Natural killer cell (primary cell): ENCODE measurements at regions not wholly inside any gene's neighbourhood (a gene's known extent, or its start where the extent isn't known, plus 50 kb on each side); places are given as distances from the start of the nearest gene placed in this dataset.

Source experiments
- ATAC-seq, 3 donors: fragments of 150-1000 bp in 2 of 3; fragments of 200-7000 bp in 1 of 3; cut with Tn5 transposase; 1 replicate in 1 of 3; 2 replicates in 2 of 3; pipeline ENCODE4 v1.10.0; 2021; ENCODE audit warnings: mild to moderate bottlenecking in 2 of 3, moderate library complexity in 2 of 3
- DNase-seq, 2 donors: peaks; one replicate each; pipeline versions ENCODE4 v3.0.0 to v3.0.0-alpha.2; 2013 to 2021; ENCODE audit warnings: mixed read lengths in 1 of 2
- H3K27ac ChIP-seq: one replicate; pipeline ENCODE4 v1.5.1; 2013; ENCODE audit warnings: mild to moderate bottlenecking, low read length
- H3K27me3 ChIP-seq: one replicate; pipeline ENCODE4 v1.6.1; 2013; ENCODE audit warnings: low read length; ENCODE audit not compliant: control insufficient read depth, insufficient read depth
- H3K36me3 ChIP-seq: one replicate; pipeline ENCODE4 v1.6.1; 2013; ENCODE audit warnings: low read length; ENCODE audit not compliant: control insufficient read depth, insufficient read depth
- H3K4me1 ChIP-seq: one replicate; pipeline ENCODE4 v1.6.1; 2013; ENCODE audit warnings: low read length; ENCODE audit not compliant: control insufficient read depth, insufficient read depth
- H3K4me3 ChIP-seq: one replicate; pipeline ENCODE4 v1.5.1; 2013; ENCODE audit warnings: low read length
- H3K9me3 ChIP-seq: one replicate; pipeline ENCODE4 v1.6.1; 2013; ENCODE audit warnings: low read length; ENCODE audit not compliant: control insufficient read depth, insufficient read depth
- H3K27ac Mint-ChIP-seq, 2 donors: one replicate each; pipeline ENCODE4 v1.8.0; 2022; ENCODE audit warnings: mild to moderate bottlenecking in 2 of 2, mixed read lengths in 2 of 2, moderate library complexity in 1 of 2
- H3K27me3 Mint-ChIP-seq, 2 donors: one replicate each; pipeline ENCODE4 v1.8.0; 2022; ENCODE audit warnings: low read depth in 2 of 2, mixed read lengths in 2 of 2
- H3K36me3 Mint-ChIP-seq: one replicate; pipeline ENCODE4 v1.8.0; 2022; ENCODE audit warnings: mixed read lengths
- H3K4me1 Mint-ChIP-seq, 2 donors: one replicate each; pipeline ENCODE4 v1.8.0; 2022; ENCODE audit warnings: mixed read lengths in 2 of 2
- H3K4me3 Mint-ChIP-seq: one replicate; pipeline ENCODE4 v1.8.0; 2022; ENCODE audit warnings: mild to moderate bottlenecking, moderate library complexity, mixed read lengths
- H3K9me3 Mint-ChIP-seq, 2 donors: one replicate each; pipeline ENCODE4 v1.8.0; 2022; ENCODE audit warnings: mixed read lengths in 2 of 2
- WGBS: methylation state at CpG from one replicate; pipeline ENCODE4 v1.1.7; 2013; ENCODE audit warnings: missing lambda C conversion rate; ENCODE audit not compliant: insufficient coverage; 5-methylcytosine and 5-hydroxymethylcytosine counted together
- intact Hi-C: fragments of 100-400 bp; cut with micrococcal nuclease; formaldehyde crosslinking; loops from one replicate; pipeline ENCODE4 v1.14.2; 2022
- TF ChIP-seq, protein P1 (sequence below): fragments of 200-600 bp; IDR thresholded peaks from one replicate; pipeline ENCODE4 v1.8.0; 2022; ENCODE audit warnings: antibody characterized with exemption

DNA sequence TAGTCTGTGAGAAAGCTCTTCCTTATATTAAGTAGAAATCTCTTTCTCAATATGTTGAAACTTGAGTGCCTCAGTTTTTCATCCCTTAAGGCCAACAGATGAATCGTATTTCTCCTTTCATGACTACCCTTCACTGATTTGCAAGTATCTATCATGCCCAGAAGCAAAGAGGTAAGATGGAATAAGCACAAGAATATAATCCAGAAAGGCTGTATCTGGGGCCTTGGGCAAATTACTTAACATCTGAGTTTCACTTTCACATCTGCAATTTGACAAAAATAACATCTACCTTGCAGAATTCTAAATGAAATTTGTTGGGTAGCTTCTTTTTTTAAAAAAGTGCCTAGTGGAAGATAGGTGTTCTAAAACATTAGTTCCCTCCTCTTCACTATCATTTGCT, 552.4 kb upstream of the ANO5 start:
- H3K27ac Mint-ChIP-seq = no peak overlapping the region
- no peaks in the 10 kb centered on the region for H3K27me3 ChIP-seq
- DNase-seq = no peak
- H3K4me1 Mint-ChIP-seq = no peaks in the 10 kb centered on the region
- no peaks in the 10 kb centered on the region for H3K36me3 ChIP-seq
- no peak overlapping the region for H3K27ac ChIP-seq
- no peaks in the 10 kb centered on the region for H3K36me3 Mint-ChIP-seq
- H3K4me3 ChIP-seq = no peak overlapping the region
- TF ChIP-seq, protein P1, sequence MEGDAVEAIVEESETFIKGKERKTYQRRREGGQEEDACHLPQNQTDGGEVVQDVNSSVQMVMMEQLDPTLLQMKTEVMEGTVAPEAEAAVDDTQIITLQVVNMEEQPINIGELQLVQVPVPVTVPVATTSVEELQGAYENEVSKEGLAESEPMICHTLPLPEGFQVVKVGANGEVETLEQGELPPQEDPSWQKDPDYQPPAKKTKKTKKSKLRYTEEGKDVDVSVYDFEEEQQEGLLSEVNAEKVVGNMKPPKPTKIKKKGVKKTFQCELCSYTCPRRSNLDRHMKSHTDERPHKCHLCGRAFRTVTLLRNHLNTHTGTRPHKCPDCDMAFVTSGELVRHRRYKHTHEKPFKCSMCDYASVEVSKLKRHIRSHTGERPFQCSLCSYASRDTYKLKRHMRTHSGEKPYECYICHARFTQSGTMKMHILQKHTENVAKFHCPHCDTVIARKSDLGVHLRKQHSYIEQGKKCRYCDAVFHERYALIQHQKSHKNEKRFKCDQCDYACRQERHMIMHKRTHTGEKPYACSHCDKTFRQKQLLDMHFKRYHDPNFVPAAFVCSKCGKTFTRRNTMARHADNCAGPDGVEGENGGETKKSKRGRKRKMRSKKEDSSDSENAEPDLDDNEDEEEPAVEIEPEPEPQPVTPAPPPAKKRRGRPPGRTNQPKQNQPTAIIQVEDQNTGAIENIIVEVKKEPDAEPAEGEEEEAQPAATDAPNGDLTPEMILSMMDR = no peak
- 50% methylated on average over 1 of the region's 1 CpG for WGBS
- no peaks in the 10 kb centered on the region for H3K27me3 Mint-ChIP-seq
- no peak overlapping the region for H3K4me3 Mint-ChIP-seq
- H3K9me3 Mint-ChIP-seq = peaks cover 7 to 8% of the 10 kb centered on the region in 2 donors
- ATAC-seq = no peak
- peaks cover 3% of the 10 kb centered on the region for H3K9me3 ChIP-seq
- no peaks in the 10 kb centered on the region for H3K4me1 ChIP-seq
- intact Hi-C loops = no loop called here

DNA sequence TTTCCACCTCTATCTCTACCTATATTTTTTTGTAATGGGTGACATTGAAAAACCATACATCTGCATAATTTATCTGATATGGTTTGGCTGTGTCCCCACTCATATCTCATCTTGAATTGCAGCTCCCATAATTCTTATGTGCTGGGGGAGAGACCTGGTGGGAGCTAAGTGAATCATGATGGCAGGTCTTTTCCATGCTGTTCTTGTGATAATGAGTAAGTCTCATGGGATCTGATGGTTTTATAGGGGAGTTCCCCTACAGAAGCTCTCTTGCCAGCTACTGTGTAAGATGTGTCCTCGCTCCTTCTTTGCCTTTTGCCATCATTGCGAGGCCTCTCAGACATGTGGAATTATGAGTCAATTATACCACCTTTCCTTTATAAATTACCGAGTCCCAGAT, 551.0 kb upstream of the ANO5 start:
- WGBS = 66% methylated on average over 2 of the region's 3 CpGs
- TF ChIP-seq, protein P1 = no peak
- Histone ChIP-seq H3K4me3 (no peak overlapping the region), H3K27me3 (no peaks in the 10 kb centered on the region), H3K27ac (no peak overlapping the region), H3K36me3 (no peaks in the 10 kb centered on the region), H3K9me3 (peaks cover 6% of the 10 kb centered on the region), H3K4me1 (no peaks in the 10 kb centered on the region)
- H3K27ac Mint-ChIP-seq = no peak overlapping the region
- H3K27me3 Mint-ChIP-seq = no peaks in the 10 kb centered on the region
- ATAC-seq = no peak
- H3K4me1 Mint-ChIP-seq = no peaks in the 10 kb centered on the region
- DNase-seq = no peak
- H3K9me3 Mint-ChIP-seq = peaks cover 7 to 8% of the 10 kb centered on the region in 2 donors
- H3K36me3 Mint-ChIP-seq = no peaks in the 10 kb centered on the region
- intact Hi-C loops = no loop called here
- no peak overlapping the region for H3K4me3 Mint-ChIP-seq

DNA sequence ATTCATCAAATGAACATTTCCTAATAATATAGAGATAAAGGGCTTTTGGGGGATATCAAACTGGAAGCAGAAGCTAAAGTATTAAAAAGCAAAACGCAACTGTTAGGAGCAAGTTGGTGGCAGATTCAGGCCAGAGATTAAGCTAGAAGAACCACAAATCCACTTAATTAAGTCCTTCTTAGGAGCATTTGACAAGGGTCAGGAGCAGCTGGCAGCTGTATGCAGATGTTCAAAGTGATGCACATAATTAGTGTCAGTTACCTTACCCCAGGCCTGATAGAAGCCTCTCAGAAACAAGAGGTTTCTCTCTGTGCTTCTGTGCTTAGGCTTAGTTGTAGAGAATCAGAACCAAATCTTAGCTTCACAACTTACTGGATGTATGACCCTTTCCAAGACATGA, 546.5 kb upstream of the ANO5 start:
- no peak for DNase-seq
- no peak for ATAC-seq
- Histone ChIP-seq H3K36me3 (no peaks in the 10 kb centered on the region), H3K4me3 (no peak overlapping the region), H3K27ac (no peak overlapping the region), H3K9me3 (peaks cover 10% of the 10 kb centered on the region), H3K27me3 (no peaks in the 10 kb centered on the region), H3K4me1 (no peaks in the 10 kb centered on the region)
- intact Hi-C loops = no loop called here
- TF ChIP-seq, protein P1 = no peak
- H3K4me1 Mint-ChIP-seq = no peaks in the 10 kb centered on the region
- H3K27ac Mint-ChIP-seq = no peak overlapping the region
- peaks cover 11 to 13% of the 10 kb centered on the region in 2 donors for H3K9me3 Mint-ChIP-seq
- no peaks in the 10 kb centered on the region for H3K36me3 Mint-ChIP-seq
- H3K27me3 Mint-ChIP-seq = no peaks in the 10 kb centered on the region
- no peak overlapping the region for H3K4me3 Mint-ChIP-seq
- WGBS = 58% methylated on average over 1 of the region's 1 CpG

DNA sequence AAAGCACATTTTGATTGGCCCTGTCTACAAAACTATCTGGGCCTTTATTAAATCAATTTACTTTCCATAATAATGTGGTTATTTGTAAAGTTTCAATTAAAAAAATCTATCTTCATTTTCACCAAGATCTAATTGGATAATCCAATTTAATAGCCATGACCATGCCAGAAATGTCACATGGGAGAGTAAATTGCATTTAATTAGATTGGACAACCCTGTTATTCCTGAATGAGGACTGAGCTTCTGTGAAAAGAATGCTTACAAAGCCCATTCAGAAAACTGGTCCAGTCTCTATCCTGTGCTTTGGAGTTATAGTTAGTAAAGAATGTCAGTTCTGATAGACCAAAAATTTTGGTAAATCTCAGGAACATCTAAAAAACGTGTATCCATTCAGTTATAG, 541.9 kb upstream of the ANO5 start:
- Mint-ChIP-seq H3K9me3 (peaks cover 9 to 15% of the 10 kb centered on the region in 2 donors), H3K36me3 (no peaks in the 10 kb centered on the region), H3K4me1 (no peaks in the 10 kb centered on the region), H3K4me3 (no peak overlapping the region), H3K27ac (no peak overlapping the region), H3K27me3 (no peaks in the 10 kb centered on the region)
- H3K4me1 ChIP-seq = no peaks in the 10 kb centered on the region
- H3K4me3 ChIP-seq = no peak overlapping the region
- TF ChIP-seq, protein P1 = no peak
- WGBS = 88% methylated on average over 1 of the region's 1 CpG
- DNase-seq (no peak), ATAC-seq (no peak)
- intact Hi-C loops = no loop called here
- H3K36me3 ChIP-seq = no peaks in the 10 kb centered on the region
- H3K27ac ChIP-seq = no peak overlapping the region
- H3K9me3 ChIP-seq = peaks cover 4% of the 10 kb centered on the region
- H3K27me3 ChIP-seq = no peaks in the 10 kb centered on the region
